Lung (tissue), 11 donors: ENCODE measurements at regions not wholly inside any gene's neighbourhood (a gene's known extent, or its start where the extent isn't known, plus 50 kb on each side); places are given as distances from the start of the nearest gene placed in this dataset.

Experiments
- ATAC-seq: fragments of 200-7000 bp; cut with Tn5 transposase; one replicate; pipeline ENCODE4 v1.9.1; 2020; ENCODE audit warnings: moderate number of reproducible peaks; ENCODE audit not compliant: insufficient read depth, low FRiP score
- DNase-seq, 3 donors: peaks; one replicate each; pipeline ENCODE4 v3.0.0-alpha.2; 2013 to 2017
- H3K27ac ChIP-seq, 2 donors: one replicate each; pipeline ENCODE4 v1.5.1; 2013; ENCODE audit warnings: mild to moderate bottlenecking in 2 of 2, moderate library complexity in 2 of 2, control low read depth in 1 of 2, inconsistent platforms in 1 of 2, low read depth in 1 of 2, low read length in 1 of 2
- H3K27me3 ChIP-seq, 3 donors: one replicate each; pipeline ENCODE4 v1.5.1; 2013; ENCODE audit warnings: low read length in 2 of 3; ENCODE audit not compliant: control insufficient read depth in 3 of 3, insufficient read depth in 3 of 3
- H3K36me3 ChIP-seq, 4 donors: one replicate each; pipeline ENCODE4 v1.5.1; 2013; ENCODE audit warnings: low read length in 4 of 4, mild to moderate bottlenecking in 1 of 4, moderate library complexity in 1 of 4; ENCODE audit not compliant: control insufficient read depth in 4 of 4, insufficient read depth in 4 of 4
- H3K4me1 ChIP-seq, 5 donors: one replicate each; pipeline ENCODE4 v1.5.1; 2013; ENCODE audit warnings: low read length in 5 of 5, mild to moderate bottlenecking in 2 of 5, moderate library complexity in 1 of 5; ENCODE audit not compliant: control insufficient read depth in 5 of 5, insufficient read depth in 5 of 5
- H3K4me3 ChIP-seq: one replicate; pipeline ENCODE4 v1.5.1; 2013; ENCODE audit warnings: mild to moderate bottlenecking, control low read depth, moderate library complexity
- H3K9ac ChIP-seq, 2 donors: one replicate each; pipeline ENCODE4 v1.5.1; 2013; ENCODE audit warnings: low read length in 2 of 2, control low read depth in 1 of 2; ENCODE audit not compliant: insufficient read depth in 1 of 2
- H3K9me3 ChIP-seq, 4 donors: one replicate each; pipeline ENCODE4 v1.5.1; 2013; ENCODE audit warnings: low read length in 3 of 4, mild to moderate bottlenecking in 1 of 4, moderate library complexity in 1 of 4; ENCODE audit not compliant: control insufficient read depth in 4 of 4, insufficient read depth in 3 of 4
- CTCF ChIP-seq: IDR thresholded peaks from 2 replicates; pipeline ENCODE4 v1.5.1; 2012; ENCODE audit warnings: mild to moderate bottlenecking; ENCODE audit errors: control extremely low read depth, extremely low read depth
- WGBS, 2 donors: extraction: QIAGEN DNeasy Blood & Tissue Kit; methylation state at CpG; one replicate each; pipeline ENCODE4 v1.1.7; 2013; 5-methylcytosine and 5-hydroxymethylcytosine counted together
- donor health status: control.
- donor health status: control.
- donor health status: Bipolar disorder and iron deficiency.
- donor health status: healthy.
- donor health status: DM: yes; HTN: yes; CAD: no.

GRCh38 chr18:25590456-25590855 lies 238.5 kb upstream of the ZNF521 start:
- Histone ChIP-seq H3K4me3 (no peak overlapping the region), H3K27ac (no peak overlapping the region), H3K27me3 (no peaks in the 10 kb centered on the region), H3K36me3 (no peaks in the 10 kb centered on the region), H3K9ac (no peak overlapping the region), H3K9me3 (peaks cover 0 to 7% (median under 1%) of the 10 kb centered on the region in 4 donors), H3K4me1 (no peaks in the 10 kb centered on the region)
- TF ChIP-seq CTCF: no peak
- ATAC-seq: no peak
- WGBS, 2 donors: 91 to 94% methylated on average over 8 of the region's 8 CpGs
- no peak for DNase-seq

GRCh38 chr18:25587545-25587944 lies 235.6 kb upstream of the ZNF521 start:
- ATAC-seq (no peak), DNase-seq (no peak)

DNA sequence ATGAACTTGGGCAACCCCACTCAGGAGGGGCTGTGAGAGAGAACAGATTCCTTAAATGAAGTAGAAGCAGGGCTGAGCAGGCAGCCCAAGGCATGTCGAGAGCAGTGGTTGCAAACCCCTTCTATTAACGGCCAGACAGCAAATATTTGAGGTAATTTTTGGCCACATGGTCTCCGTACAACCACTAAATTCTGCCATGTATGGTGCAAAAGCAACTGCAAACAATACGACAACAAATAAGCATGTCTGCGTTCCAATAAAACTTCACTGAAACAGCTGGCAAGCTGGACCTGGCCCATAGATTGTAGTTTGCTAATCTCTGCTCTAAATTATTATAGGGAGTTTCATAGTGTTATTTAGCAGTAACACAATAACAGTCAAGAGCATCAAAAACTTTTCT lies 217.0 kb upstream of the ZNF521 start:
- Histone ChIP-seq H3K4me3 (no peak overlapping the region), H3K9me3 (peaks cover 0 to 3% (median 0%) of the 10 kb centered on the region in 4 donors), H3K27me3 (peaks cover 0 to 5% (median 0%) of the 10 kb centered on the region in 3 donors), H3K9ac (no peak overlapping the region), H3K4me1 (no peaks in the 10 kb centered on the region), H3K36me3 (no peaks in the 10 kb centered on the region), H3K27ac (no peak overlapping the region)
- ATAC-seq: no peak
- TF ChIP-seq CTCF: no peak
- 74 to 86% methylated on average over 5 of the region's 5 CpGs for WGBS, 2 donors
- peak; percentile 39 to 77 (median 75) for DNase-seq

More at GRCh38 chr18:25587545-25587944, 235.6 kb upstream of the ZNF521 start:
- H3K4me1 ChIP-seq: no peaks in the 10 kb centered on the region
- H3K36me3 ChIP-seq: no peaks in the 10 kb centered on the region
- 74 to 89% methylated on average over 5 of the region's 5 CpGs for whole genome bisulfite sequencing, 2 donors
- peaks cover 0 to 7% (median under 1%) of the 10 kb centered on the region in 4 donors for H3K9me3 ChIP-seq
- H3K4me3 ChIP-seq: no peak overlapping the region
- no peak for TF ChIP-seq CTCF
- H3K27me3 ChIP-seq: no peaks in the 10 kb centered on the region
- H3K9ac ChIP-seq: no peak overlapping the region
- no peak overlapping the region for H3K27ac ChIP-seq
